ENCODE measurements at regions not wholly inside any gene's neighbourhood (a gene's known extent, or its start where the extent isn't known, plus 50 kb on each side); places are given as distances from the start of the nearest gene placed in this dataset.

GRCh38 chr13:104979281-104980030, 1556.0 kb downstream of the EFNB2 start:
- no peak for TF ChIP-seq YY1 (IDR thresholded peaks at IDR 0.05; ENCODE audit: low read depth)
- TF ChIP-seq, protein P1, sequence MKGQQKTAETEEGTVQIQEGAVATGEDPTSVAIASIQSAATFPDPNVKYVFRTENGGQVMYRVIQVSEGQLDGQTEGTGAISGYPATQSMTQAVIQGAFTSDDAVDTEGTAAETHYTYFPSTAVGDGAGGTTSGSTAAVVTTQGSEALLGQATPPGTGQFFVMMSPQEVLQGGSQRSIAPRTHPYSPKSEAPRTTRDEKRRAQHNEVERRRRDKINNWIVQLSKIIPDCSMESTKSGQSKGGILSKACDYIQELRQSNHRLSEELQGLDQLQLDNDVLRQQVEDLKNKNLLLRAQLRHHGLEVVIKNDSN (IDR thresholded peaks at IDR 0.05): no peak
- no peak for TF ChIP-seq TAF1 (IDR thresholded peaks at IDR 0.05; ENCODE audit: low read depth)
- TF ChIP-seq EP300 (IDR thresholded peaks at IDR 0.05; ENCODE audit: borderline replicate concordance): no peak
- TF ChIP-seq REST (IDR thresholded peaks at IDR 0.05; ENCODE audit: low read depth): no peak
- TF ChIP-seq RAD21 (IDR thresholded peaks at IDR 0.05; ENCODE audit: low read depth): no peak
- no peak for TF ChIP-seq EGR1 (IDR thresholded peaks at IDR 0.05)
- no peak for TF ChIP-seq CEBPB (IDR thresholded peaks at IDR 0.05)
- TF ChIP-seq MAX (IDR thresholded peaks at IDR 0.05): no peak
- TF ChIP-seq CREB1 (IDR thresholded peaks at IDR 0.05; ENCODE audit: low read depth): no peak
- TF ChIP-seq FOXM1 (IDR thresholded peaks at IDR 0.05; ENCODE audit: borderline replicate concordance, low read depth): no peak
- TF ChIP-seq NFIC (IDR thresholded peaks at IDR 0.05): no peak
